ENCODE measurements at regions not wholly inside any gene's neighbourhood (a gene's known extent, or its start where the extent isn't known, plus 50 kb on each side); places are given as distances from the start of the nearest gene placed in this dataset.

- DNase-seq (ENCODE audit: low read depth in 3 of 3, low spot score in 1 of 3) = no peak
These were observed 214.2 kb upstream of the PCSK2 start for GRCh38 chr20:17012546-17013226.

GRCh38 chr20:17014217-17014616, 212.6 kb upstream of the PCSK2 start:
- DNase-seq (ENCODE audit: low read depth in 3 of 3, low spot score in 1 of 3) = no peak

- DNase-seq (ENCODE audit: low read depth in 3 of 3, low spot score in 1 of 3) = no peak
These were observed 212.0 kb upstream of the PCSK2 start for GRCh38 chr20:17014756-17015366.

DNA sequence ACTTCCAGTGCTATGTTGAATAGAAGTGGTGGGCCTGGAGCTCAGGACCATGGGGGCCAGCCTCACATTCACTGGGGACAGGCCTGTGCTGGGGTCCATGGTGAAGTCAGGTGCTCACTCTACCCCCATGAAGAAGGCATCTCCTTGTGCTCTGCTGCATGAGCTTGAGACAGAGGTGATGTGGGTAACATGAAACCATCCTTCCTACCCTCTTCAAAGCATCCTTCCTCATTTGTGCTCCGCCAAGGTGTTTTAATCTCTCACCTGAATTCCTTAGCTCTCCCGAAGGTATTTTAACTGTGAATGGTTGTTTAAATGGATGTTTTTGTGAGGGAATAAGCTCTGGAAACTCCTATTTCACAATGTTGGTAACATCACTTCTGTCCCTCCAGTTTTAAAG, 209.6 kb upstream of the PCSK2 start:
- no peak for DNase-seq (ENCODE audit: low read depth in 3 of 3, low spot score in 1 of 3)

DNA sequence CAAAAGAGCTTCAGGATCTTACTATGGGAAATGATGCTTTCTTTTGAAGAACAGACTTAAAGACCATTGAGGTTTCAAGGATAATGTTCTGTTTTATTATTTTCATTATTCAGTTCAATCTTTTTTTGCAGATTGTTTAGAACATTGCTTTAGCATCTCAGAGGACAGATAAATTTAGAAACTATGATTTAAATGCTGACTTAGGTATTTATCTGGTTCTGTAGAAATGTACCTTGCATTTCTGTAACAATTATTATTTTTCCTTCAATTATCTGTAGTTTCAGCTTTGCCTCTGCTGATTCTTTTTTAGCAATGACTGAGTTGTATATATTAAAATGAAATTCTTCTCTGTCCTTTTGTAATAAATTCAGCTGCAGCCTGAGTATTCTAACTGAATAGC, 205.4 kb upstream of the PCSK2 start:
- DNase-seq (ENCODE audit: low read depth in 3 of 3, low spot score in 1 of 3) = no peak

- DNase-seq (ENCODE audit: low read depth in 3 of 3, low spot score in 1 of 3) = no peak
These were observed 203.8 kb upstream of the PCSK2 start for GRCh38 chr20:17023036-17023435.

GRCh38 chr20:17023806-17024205, 203.0 kb upstream of the PCSK2 start:
- no peak for DNase-seq (ENCODE audit: low read depth in 3 of 3, low spot score in 1 of 3)

DNA sequence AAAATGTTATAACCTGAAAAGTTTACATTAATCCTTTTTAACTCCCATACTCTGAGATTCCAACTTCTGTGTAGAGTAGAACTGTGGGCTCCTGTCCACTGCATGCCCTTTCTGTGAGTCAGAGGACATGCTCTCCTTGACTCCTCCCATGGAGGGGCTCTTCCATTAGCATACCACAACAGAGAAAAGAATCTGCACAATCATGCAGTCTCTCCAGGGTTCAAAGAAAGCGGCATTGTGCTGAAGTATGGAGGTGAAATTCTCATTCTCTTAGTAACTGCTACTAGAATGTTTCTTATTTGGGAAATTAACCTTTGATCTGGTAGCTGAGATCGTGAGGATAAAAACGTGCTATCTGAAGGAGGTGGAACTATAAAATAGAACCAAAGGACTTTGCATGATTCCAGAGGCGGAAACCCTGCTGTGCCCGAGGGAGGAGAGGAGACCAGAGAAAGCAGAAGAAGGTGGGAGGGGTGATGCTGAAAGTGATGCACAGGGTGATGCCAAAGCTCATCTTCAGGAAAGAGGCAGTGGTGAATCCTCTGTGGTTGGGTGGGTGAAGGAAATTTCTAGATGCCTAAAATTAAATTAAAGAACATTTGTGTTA, 202.2 kb upstream of the PCSK2 start:
- DNase-seq (ENCODE audit: low read depth in 3 of 3, low spot score in 1 of 3) = no peak

DNA sequence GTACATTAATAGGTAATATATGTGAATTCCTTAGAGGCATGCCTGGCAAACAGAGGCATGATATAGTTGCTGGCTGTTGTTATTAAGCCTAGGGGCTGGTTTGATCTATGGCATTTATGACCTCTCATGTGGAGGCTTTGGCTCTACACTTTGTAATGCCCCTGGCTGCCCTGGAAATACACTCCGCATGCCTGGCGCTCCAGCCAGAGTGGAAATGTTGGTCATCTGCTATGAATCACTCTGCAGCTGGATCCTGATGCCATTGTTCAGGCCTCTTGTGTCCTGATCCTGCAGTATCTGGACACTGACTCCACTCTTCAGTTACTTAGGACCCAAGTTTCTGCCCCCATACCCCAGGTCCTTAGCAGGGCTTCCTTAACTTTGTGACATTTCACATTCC, 200.5 kb upstream of the PCSK2 start:
- DNase-seq (ENCODE audit: low read depth in 3 of 3, low spot score in 1 of 3) = no peak

DNA sequence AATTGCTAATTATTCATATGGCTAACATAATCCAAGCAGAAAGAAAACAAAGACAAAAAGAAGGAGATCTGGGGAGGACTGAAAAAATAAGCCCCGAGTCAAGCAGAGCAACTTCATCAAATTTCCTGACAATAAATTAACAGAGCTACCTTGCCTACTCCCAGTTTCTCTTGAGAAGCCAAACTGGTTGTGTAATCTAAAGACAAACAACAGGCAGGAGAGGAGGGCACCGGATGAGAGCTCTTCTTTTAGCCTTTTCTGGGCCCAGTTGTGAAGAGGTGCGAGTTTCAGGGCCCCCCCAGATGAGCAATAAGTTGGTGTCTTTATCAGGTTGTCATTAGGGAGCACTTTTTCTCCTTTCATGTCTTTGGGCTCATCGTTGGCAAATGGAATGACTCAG, 197.1 kb upstream of the PCSK2 start:
- DNase-seq (ENCODE audit: low read depth in 3 of 3, low spot score in 1 of 3) = no peak

GRCh38 chr20:17036541-17036940, 190.3 kb upstream of the PCSK2 start:
- DNase-seq (ENCODE audit: low read depth in 3 of 3, low spot score in 1 of 3) = no peak

DNA sequence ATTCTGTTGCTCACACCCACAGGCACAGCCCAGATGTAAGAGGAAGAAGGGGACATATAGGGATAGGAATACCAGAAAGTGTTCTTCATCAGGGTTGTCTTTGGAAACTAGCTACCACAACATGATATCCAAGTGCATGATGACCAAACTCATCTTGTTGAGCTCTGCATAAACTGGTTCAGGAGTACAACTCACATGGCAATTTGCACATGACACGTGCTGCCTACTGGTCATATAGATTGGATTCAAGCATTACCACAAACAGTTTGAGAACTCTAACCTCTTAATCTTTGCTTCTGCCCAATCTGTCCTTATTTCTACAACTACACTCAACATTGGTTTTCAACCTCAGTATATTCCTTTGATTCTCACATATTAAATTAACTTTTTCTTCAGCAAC, 184.7 kb upstream of the PCSK2 start:
- DNase-seq (ENCODE audit: low read depth in 3 of 3, low spot score in 1 of 3) = no peak

DNA sequence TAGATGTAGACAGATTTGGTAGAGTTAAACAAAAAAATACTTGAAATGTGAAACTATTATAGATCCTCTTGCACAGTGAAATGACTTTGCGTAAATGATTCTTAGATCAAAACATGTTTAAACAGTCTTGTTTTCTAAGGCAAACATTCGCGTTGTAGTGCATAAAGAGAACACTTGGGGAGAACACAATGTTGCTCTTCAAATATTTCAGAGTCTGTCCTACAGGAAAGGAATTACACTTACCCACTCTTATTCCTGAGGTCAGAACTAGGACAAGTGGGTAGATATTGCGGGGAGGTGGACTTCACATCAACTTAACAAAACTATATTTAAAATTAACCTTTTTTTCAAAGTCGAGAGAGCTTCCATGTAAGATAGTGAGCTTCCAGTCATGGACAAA, 183.5 kb upstream of the PCSK2 start:
- no peak for DNase-seq (ENCODE audit: low read depth in 3 of 3, low spot score in 1 of 3)

DNA sequence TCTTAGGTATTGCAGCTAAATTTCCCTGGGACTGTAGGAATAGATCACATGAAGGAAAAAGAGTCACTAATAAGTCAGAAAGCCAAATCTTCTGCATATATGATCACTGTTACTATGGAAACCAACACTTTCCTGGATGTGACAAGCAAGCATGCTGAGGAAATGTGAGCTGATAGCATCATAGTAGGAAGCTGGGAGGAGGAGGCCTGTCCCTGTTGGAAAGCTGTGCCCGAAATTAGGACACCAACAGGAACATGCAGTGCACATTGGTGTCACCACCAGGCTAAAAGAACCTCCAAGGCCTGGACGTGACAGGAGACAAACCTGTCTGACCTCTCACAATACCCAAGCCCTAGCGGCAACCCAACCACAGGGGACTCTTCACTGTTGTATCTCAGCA, 181.9 kb upstream of the PCSK2 start:
- DNase-seq (ENCODE audit: low read depth in 3 of 3, low spot score in 1 of 3) = no peak

DNA sequence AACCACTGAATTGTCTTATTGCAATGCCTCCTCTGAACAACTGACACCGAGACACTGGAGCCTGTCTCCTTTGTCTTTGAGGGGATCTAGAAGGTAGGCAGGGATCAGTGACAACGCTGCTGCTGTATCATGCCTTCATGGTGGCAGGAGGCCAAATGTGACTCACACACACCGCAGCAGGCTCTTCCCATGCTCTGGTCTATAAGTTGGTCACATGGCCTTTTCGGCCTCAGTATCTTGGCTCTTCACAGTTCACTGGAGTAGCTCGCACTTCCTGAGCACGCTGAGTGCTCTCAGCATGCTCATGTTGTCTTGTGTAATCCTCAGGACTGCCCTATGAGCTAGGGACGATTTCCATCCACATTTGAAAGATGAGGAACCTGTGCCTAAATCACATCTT, 167.4 kb upstream of the PCSK2 start:
- no peak for DNase-seq (ENCODE audit: low read depth in 3 of 3, low spot score in 1 of 3)

GRCh38 chr20:17061715-17062114, 165.1 kb upstream of the PCSK2 start:
- DNase-seq (ENCODE audit: low read depth in 3 of 3, low spot score in 1 of 3) = no peak

GRCh38 chr20:17062712-17063111, 164.1 kb upstream of the PCSK2 start:
- DNase-seq (ENCODE audit: low read depth in 3 of 3, low spot score in 1 of 3) = no peak

GRCh38 chr20:17066902-17067301, 159.9 kb upstream of the PCSK2 start:
- DNase-seq (ENCODE audit: low read depth in 3 of 3, low spot score in 1 of 3) = no peak

GRCh38 chr20:17068084-17068711, 158.6 kb upstream of the PCSK2 start:
- no peak for DNase-seq (ENCODE audit: low read depth in 3 of 3, low spot score in 1 of 3)

- no peak for DNase-seq (ENCODE audit: low read depth in 3 of 3, low spot score in 1 of 3)
These were observed 149.8 kb upstream of the PCSK2 start for GRCh38 chr20:17077030-17077429.

DNA sequence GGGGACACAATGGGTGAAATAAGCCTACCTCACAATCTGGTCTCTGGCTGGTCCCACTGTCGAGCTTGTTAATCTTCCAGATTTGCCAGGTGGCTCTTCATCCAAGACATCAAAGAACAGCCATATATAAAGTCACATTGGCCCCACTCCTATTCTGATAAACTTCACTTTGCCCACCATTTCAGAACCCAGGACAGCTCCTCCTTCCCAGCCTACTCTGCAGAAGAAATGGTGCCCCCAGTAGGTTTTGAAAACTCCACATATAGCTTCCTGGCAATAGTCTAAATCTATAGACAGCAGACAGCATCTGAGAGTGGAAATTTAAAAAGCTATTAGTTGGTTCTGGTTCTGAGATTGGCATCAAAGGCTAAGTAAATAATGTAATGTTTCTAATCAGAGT, 143.1 kb upstream of the PCSK2 start:
- DNase-seq (ENCODE audit: low read depth in 3 of 3, low spot score in 1 of 3) = no peak

DNA sequence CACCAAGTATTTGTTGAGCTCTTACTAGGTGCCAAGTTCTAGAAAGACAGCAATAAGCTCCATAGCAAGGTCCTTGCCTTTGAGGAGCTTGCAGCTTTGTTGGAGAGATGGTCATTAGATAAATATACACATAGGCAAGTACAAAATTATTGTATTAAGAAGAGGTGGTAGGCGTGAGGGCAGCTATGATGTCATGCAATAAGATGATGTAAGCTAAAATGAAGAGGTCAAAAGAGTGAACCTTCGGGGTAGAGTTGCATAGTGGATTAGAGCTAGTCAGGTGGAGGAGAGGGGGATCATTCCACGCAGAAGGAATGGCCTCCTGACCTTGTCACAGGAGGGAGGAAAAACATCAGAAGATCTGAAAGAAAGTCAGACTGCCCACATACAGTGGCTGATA, 141.9 kb upstream of the PCSK2 start:
- DNase-seq (ENCODE audit: low read depth in 3 of 3, low spot score in 1 of 3) = no peak
